Parathyroid adenoma (tissue), 2 donors: ENCODE measurements at regions not wholly inside any gene's neighbourhood (a gene's known extent, or its start where the extent isn't known, plus 50 kb on each side); places are given as distances from the start of the nearest gene placed in this dataset.

ENCODE experiments used
- H2AFZ ChIP-seq: fragments of 300-600 bp; sonication (generic); one replicate; pipeline ENCODE4 v1.7.0; 2017; ENCODE audit warnings: antibody characterized with exemption, mild to moderate bottlenecking
- H3K27ac ChIP-seq: fragments of 300-600 bp; sonication (generic); one replicate; pipeline ENCODE4 v1.7.0; 2017
- H3K27me3 ChIP-seq: fragments of 300-600 bp; sonication (generic); one replicate; pipeline ENCODE4 v1.7.0; 2017; ENCODE audit warnings: low read length; ENCODE audit not compliant: control insufficient read depth, insufficient read depth
- H3K36me3 ChIP-seq: fragments of 300-600 bp; sonication (generic); one replicate; pipeline ENCODE4 v1.7.0; 2017; ENCODE audit warnings: low read length; ENCODE audit not compliant: control insufficient read depth, insufficient read depth
- H3K4me1 ChIP-seq: fragments of 300-600 bp; sonication (generic); one replicate; pipeline ENCODE4 v1.7.0; 2017; ENCODE audit warnings: control low read depth
- H3K4me2 ChIP-seq: fragments of 300-600 bp; sonication (generic); one replicate; pipeline ENCODE4 v1.7.0; 2017; ENCODE audit warnings: low read length
- H3K4me3 ChIP-seq: fragments of 300-600 bp; sonication (generic); one replicate; pipeline ENCODE4 v1.7.0; 2017; ENCODE audit warnings: low read depth, low read length
- H3K79me2 ChIP-seq: fragments of 300-600 bp; sonication (generic); one replicate; pipeline ENCODE4 v1.7.0; 2017; ENCODE audit warnings: control low read depth
- H3K9ac ChIP-seq: fragments of 300-600 bp; sonication (generic); one replicate; pipeline ENCODE4 v1.7.0; 2017; ENCODE audit warnings: mild to moderate bottlenecking
- H3K9me3 ChIP-seq: fragments of 300-600 bp; sonication (generic); one replicate; pipeline ENCODE4 v1.7.0; 2017; ENCODE audit warnings: low read length; ENCODE audit not compliant: control insufficient read depth
- CTCF ChIP-seq: fragments of 300-600 bp; sonication (generic); IDR thresholded peaks from one replicate; pipeline ENCODE4 v1.7.0; 2017; ENCODE audit warnings: antibody characterized with exemption, mild to moderate bottlenecking
- donor health status: primary hyperparathyroidism.

GRCh38 chr2:225122007-225122406 is 79.7 kb upstream of the DOCK10 start:
- no peaks in the 10 kb centered on the region for H3K4me1 ChIP-seq
- H3K9ac ChIP-seq = no peak overlapping the region
- no peaks in the 10 kb centered on the region for H3K9me3 ChIP-seq
- H3K4me2 ChIP-seq = no peak overlapping the region
- no peaks in the 10 kb centered on the region for H3K79me2 ChIP-seq
- TF ChIP-seq CTCF = no peak
- H2AFZ ChIP-seq = no peak overlapping the region
- no peak overlapping the region for H3K27ac ChIP-seq
- H3K27me3 ChIP-seq = no peaks in the 10 kb centered on the region
- H3K4me3 ChIP-seq = no peak overlapping the region
- H3K36me3 ChIP-seq = no peaks in the 10 kb centered on the region

DNA sequence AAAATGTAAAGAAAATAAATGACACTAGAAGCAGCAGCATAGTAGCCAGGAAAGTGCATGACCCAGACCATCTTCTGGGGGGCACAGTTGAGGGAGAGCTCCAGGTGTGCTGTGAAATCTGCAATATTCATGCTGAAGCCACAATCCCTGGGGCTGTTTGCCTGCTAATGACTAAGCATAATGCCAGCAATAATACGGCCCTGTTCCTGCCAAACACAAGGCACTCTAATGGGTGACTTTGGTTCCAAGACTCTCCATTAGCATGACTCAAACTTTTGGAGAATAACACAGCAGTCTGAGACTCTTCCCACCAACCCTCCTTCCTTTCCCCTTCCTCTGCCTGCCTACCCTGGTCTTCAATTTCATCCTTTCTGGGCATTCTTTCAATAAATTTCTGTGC is 77.9 kb upstream of the DOCK10 start:
- no peak overlapping the region for H3K27ac ChIP-seq
- no peaks in the 10 kb centered on the region for H3K36me3 ChIP-seq
- no peaks in the 10 kb centered on the region for H3K9me3 ChIP-seq
- no peak overlapping the region for H2AFZ ChIP-seq
- H3K4me2 ChIP-seq = no peak overlapping the region
- no peak overlapping the region for H3K9ac ChIP-seq
- H3K27me3 ChIP-seq = no peaks in the 10 kb centered on the region
- TF ChIP-seq CTCF = no peak
- no peak overlapping the region for H3K4me3 ChIP-seq
- no peaks in the 10 kb centered on the region for H3K79me2 ChIP-seq
- H3K4me1 ChIP-seq = no peaks in the 10 kb centered on the region

GRCh38 chr2:225117051-225117716 is 74.9 kb upstream of the DOCK10 start:
- H3K27me3 ChIP-seq = no peaks in the 10 kb centered on the region
- no peak overlapping the region for H3K4me2 ChIP-seq
- TF ChIP-seq CTCF = no peak
- no peaks in the 10 kb centered on the region for H3K36me3 ChIP-seq
- H2AFZ ChIP-seq = no peak overlapping the region
- H3K79me2 ChIP-seq = no peaks in the 10 kb centered on the region
- H3K9ac ChIP-seq = no peak overlapping the region
- no peaks in the 10 kb centered on the region for H3K4me1 ChIP-seq
- no peaks in the 10 kb centered on the region for H3K9me3 ChIP-seq
- H3K4me3 ChIP-seq = no peak overlapping the region
- no peak overlapping the region for H3K27ac ChIP-seq

DNA sequence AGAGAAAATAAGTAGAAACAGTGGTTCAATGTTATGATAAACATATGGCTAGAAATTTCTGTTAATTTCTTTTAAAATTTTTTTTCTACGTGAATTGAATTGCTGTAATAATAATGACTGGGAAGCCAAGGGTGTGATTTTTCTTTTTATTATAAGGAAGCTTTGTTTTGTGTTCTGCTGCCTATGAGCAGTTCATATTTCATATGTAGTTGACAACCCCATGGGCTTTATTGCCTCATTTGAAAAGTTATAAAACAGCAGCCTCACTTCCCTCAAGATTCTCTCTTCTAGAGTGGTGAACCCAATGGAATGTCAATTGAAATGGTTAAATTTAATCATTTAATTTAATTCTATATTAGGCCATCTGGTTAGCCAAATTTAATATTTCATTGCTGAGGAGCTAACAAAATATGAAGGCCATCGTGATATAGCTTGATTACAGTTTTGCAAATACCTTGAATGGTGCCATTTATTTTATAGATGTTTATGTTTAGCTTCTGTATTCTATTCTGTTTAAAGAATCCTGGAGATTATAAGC is 72.6 kb upstream of the DOCK10 start:
- Histone ChIP-seq H3K9me3 (no peaks in the 10 kb centered on the region), H3K79me2 (no peaks in the 10 kb centered on the region), H3K4me2 (no peak overlapping the region), H3K4me1 (no peaks in the 10 kb centered on the region), H3K36me3 (no peaks in the 10 kb centered on the region), H3K4me3 (no peak overlapping the region), H2AFZ (no peak overlapping the region), H3K27me3 (no peaks in the 10 kb centered on the region), H3K27ac (no peak overlapping the region), H3K9ac (no peak overlapping the region)
- TF ChIP-seq CTCF = no peak
